ENCODE measurements at regions not wholly inside any gene's neighbourhood (a gene's known extent, or its start where the extent isn't known, plus 50 kb on each side); places are given as distances from the start of the nearest gene placed in this dataset.

GRCh38 chr17:55903028-55903690 is 152.3 kb downstream of the PCTP start:
- Mint-ChIP-seq H3K4me3 (no peak overlapping the region), H3K36me3 (ENCODE audit: low read depth) (no peaks in the 10 kb centered on the region), H3K27me3 (no peaks in the 10 kb centered on the region), H3K9me3 (no peaks in the 10 kb centered on the region), H3K27ac (no peak overlapping the region), H3K4me1 (no peaks in the 10 kb centered on the region)
- DNase-seq = no peak
- ChIA-PET CTCF (no interaction called here), POLR2A (no interaction called here)
- TF ChIP-seq CTCF (IDR thresholded peaks at IDR 0.05) = no peak
- intact Hi-C loops (cut with micrococcal nuclease) = no loop called here
- ATAC-seq (ENCODE audit: low read depth) = no peak

GRCh38 chr17:55909776-55910175 is 158.9 kb downstream of the PCTP start:
- Mint-ChIP-seq H3K9me3 (no peaks in the 10 kb centered on the region), H3K27ac (no peak overlapping the region)
- DNase-seq = no peak

GRCh38 chr17:55911186-55911585 is 160.3 kb downstream of the PCTP start:
- H3K4me1 Mint-ChIP-seq = no peaks in the 10 kb centered on the region
- CTCF ChIA-PET = no interaction called here
- POLR2A ChIA-PET = no interaction called here
- H3K9me3 Mint-ChIP-seq = no peaks in the 10 kb centered on the region
- H3K27me3 Mint-ChIP-seq = peaks cover 4% of the 10 kb centered on the region
- DNase-seq (no peak), ATAC-seq (ENCODE audit: low read depth) (no peak)
- no peaks in the 10 kb centered on the region for H3K36me3 Mint-ChIP-seq (ENCODE audit: low read depth)
- intact Hi-C loops (cut with micrococcal nuclease) = no loop called here
- H3K4me3 Mint-ChIP-seq = no peak overlapping the region
- no peak overlapping the region for H3K27ac Mint-ChIP-seq
- TF ChIP-seq CTCF (IDR thresholded peaks at IDR 0.05) = no peak

More at GRCh38 chr17:55909776-55910175, 158.9 kb downstream of the PCTP start:
- no peak for TF ChIP-seq CTCF (IDR thresholded peaks at IDR 0.05)
- H3K27me3 Mint-ChIP-seq = peaks cover 4% of the 10 kb centered on the region
- intact Hi-C loops (cut with micrococcal nuclease) = no loop called here
- CTCF ChIA-PET = no interaction called here
- POLR2A ChIA-PET = no interaction called here
- ATAC-seq (ENCODE audit: low read depth) = no peak
- H3K4me3 Mint-ChIP-seq = no peak overlapping the region
- H3K4me1 Mint-ChIP-seq = no peaks in the 10 kb centered on the region
- H3K36me3 Mint-ChIP-seq (ENCODE audit: low read depth) = no peaks in the 10 kb centered on the region

GRCh38 chr17:55925440-55925839 is 174.6 kb downstream of the PCTP start:
- ATAC-seq (ENCODE audit: low read depth) = no peak
- ChIA-PET POLR2A (no interaction called here), CTCF (no interaction called here)
- intact Hi-C loops (cut with micrococcal nuclease) = no loop called here
- Mint-ChIP-seq H3K27me3 (peaks cover 4% of the 10 kb centered on the region), H3K27ac (no peak overlapping the region), H3K36me3 (ENCODE audit: low read depth) (no peaks in the 10 kb centered on the region), H3K4me3 (no peak overlapping the region), H3K9me3 (peaks cover 4% of the 10 kb centered on the region), H3K4me1 (no peaks in the 10 kb centered on the region)
- DNase-seq = no peak
- no peak for TF ChIP-seq CTCF (IDR thresholded peaks at IDR 0.05)

- H3K27ac Mint-ChIP-seq = no peak overlapping the region
- H3K9me3 Mint-ChIP-seq = peaks cover 4% of the 10 kb centered on the region
- CTCF ChIA-PET = no interaction called here
- POLR2A ChIA-PET = no interaction called here
- intact Hi-C loops (cut with micrococcal nuclease) = no loop called here
- no peaks in the 10 kb centered on the region for H3K36me3 Mint-ChIP-seq (ENCODE audit: low read depth)
- H3K27me3 Mint-ChIP-seq = peaks cover 4% of the 10 kb centered on the region
- no peak for TF ChIP-seq CTCF (IDR thresholded peaks at IDR 0.05)
- H3K4me3 Mint-ChIP-seq = no peak overlapping the region
- ATAC-seq (ENCODE audit: low read depth) (no peak), DNase-seq (no peak)
- H3K4me1 Mint-ChIP-seq = no peaks in the 10 kb centered on the region
Observed at GRCh38 chr17:55926276-55926990, 175.6 kb downstream of the PCTP start.

Measured in activated B cell treated with CpG ODN at 0.5 μM for 24 hours (primary cell).